Keratinocyte (primary cell): ENCODE measurements at regions not wholly inside any gene's neighbourhood (a gene's known extent, or its start where the extent isn't known, plus 50 kb on each side); places are given as distances from the start of the nearest gene placed in this dataset.

Source experiments
- DNase-seq: peaks from one replicate; pipeline ENCODE4 v3.0.0-alpha.2; 2011; ENCODE audit warnings: low read depth, missing footprints, low spot score
- FAIRE-seq: peaks from 2 replicates; lab custom pipeline; 2011; peaks lifted over from hg19 to GRCh38; lab: Jason Lieb, UNC
- H2AFZ ChIP-seq: 2 replicates; pipeline ENCODE4 v1.6.0; 2012; ENCODE audit warnings: low read length, control low read depth, inconsistent platforms; ENCODE audit not compliant: control insufficient read depth
- H3K27ac ChIP-seq: 2 replicates; pipeline ENCODE4 v1.5.1; 2011; ENCODE audit warnings: low read length; ENCODE audit not compliant: control insufficient read depth, insufficient read depth
- H3K27me3 ChIP-seq: 3 replicates; pipeline ENCODE4 v1.6.0; 2011; ENCODE audit warnings: low read length; ENCODE audit not compliant: control insufficient read depth, insufficient read depth; ENCODE audit errors: extremely low read depth
- H3K36me3 ChIP-seq, 2 experiments: 2 replicates in 1 of 2; 3 replicates in 1 of 2; pipeline ENCODE4 v1.5.1; 2011; ENCODE audit warnings: low read length in 2 of 2, mild to moderate bottlenecking in 1 of 2; ENCODE audit not compliant: control insufficient read depth in 2 of 2, insufficient read depth in 2 of 2; ENCODE audit errors: extremely low read depth in 1 of 2
- H3K4me1 ChIP-seq: 3 replicates; pipeline ENCODE4 v1.5.1; 2011; ENCODE audit warnings: low read length; ENCODE audit not compliant: control insufficient read depth, insufficient read depth; ENCODE audit errors: extremely low read depth
- H3K4me2 ChIP-seq: 3 replicates; pipeline ENCODE4 v1.6.0; 2011; ENCODE audit warnings: low read depth, low read length; ENCODE audit not compliant: control insufficient read depth, insufficient read depth; ENCODE audit errors: extremely low read depth
- H3K4me3 ChIP-seq, 3 experiments: fragments of 200-600 bp in 1 of 3; sonication (generic) in 1 of 3; 2 replicates in 2 of 3; 3 replicates in 1 of 3; pipeline ENCODE4 v1.5.1; 2011 to 2016; ENCODE audit warnings: low read length in 3 of 3, mild to moderate bottlenecking in 3 of 3, control low read depth in 2 of 3, inconsistent platforms in 1 of 3, low read depth in 1 of 3, mixed read lengths in 1 of 3, mixed run types in 1 of 3, moderate library complexity in 1 of 3; ENCODE audit not compliant: control insufficient read depth in 2 of 3, insufficient read depth in 2 of 3; ENCODE audit errors: extremely low read depth in 1 of 3
- H3K79me2 ChIP-seq: 2 replicates; pipeline ENCODE4 v1.6.0; 2012; ENCODE audit warnings: low read length; ENCODE audit not compliant: control insufficient read depth, insufficient read depth
- H3K9ac ChIP-seq: 3 replicates; pipeline ENCODE4 v1.6.0; 2011; ENCODE audit warnings: low read length; ENCODE audit not compliant: control insufficient read depth, insufficient read depth; ENCODE audit errors: extremely low read depth
- H3K9me1 ChIP-seq: 3 replicates; pipeline ENCODE4 v1.6.0; 2011; ENCODE audit warnings: low read length; ENCODE audit not compliant: control insufficient read depth, insufficient read depth; ENCODE audit errors: extremely low read depth
- H3K9me3 ChIP-seq: 2 replicates; pipeline ENCODE4 v1.5.1; 2012; ENCODE audit warnings: low read depth, low read length; ENCODE audit not compliant: control insufficient read depth
- H4K20me1 ChIP-seq: 3 replicates; pipeline ENCODE4 v1.6.0; 2011; ENCODE audit warnings: low read length; ENCODE audit not compliant: control insufficient read depth, insufficient read depth; ENCODE audit errors: extremely low read depth
- CTCF ChIP-seq, 3 experiments: IDR thresholded peaks in 1 of 3; conservative IDR thresholded peaks in 1 of 3; optimal IDR thresholded peaks in 1 of 3; 2 replicates in 2 of 3; 3 replicates in 1 of 3; pipeline versions ENCODE3 to v1.5.1; 2011; ENCODE audit warnings: low read length in 3 of 3, mild to moderate bottlenecking in 3 of 3, moderate library complexity in 2 of 3, control low read depth in 1 of 3, inconsistent platforms in 1 of 3; ENCODE audit not compliant: insufficient read depth in 2 of 3; ENCODE audit errors: extremely low read depth in 1 of 3
- EZH2 ChIP-seq: IDR thresholded peaks from one replicate; pipeline ENCODE4 v1.6.1; 2012; ENCODE audit warnings: inconsistent platforms, mild to moderate bottlenecking, low read length, moderate library complexity
- dilution Hi-C: fragments of 300-500 bp; cut with MboI; formaldehyde crosslinking; loops from one replicate; pipeline ENCODE4 v1.7.0; 2020; ENCODE audit warnings: low sequenced_read_pairs; ENCODE audit not compliant: extremely low pct_ligation_motif_present

DNA sequence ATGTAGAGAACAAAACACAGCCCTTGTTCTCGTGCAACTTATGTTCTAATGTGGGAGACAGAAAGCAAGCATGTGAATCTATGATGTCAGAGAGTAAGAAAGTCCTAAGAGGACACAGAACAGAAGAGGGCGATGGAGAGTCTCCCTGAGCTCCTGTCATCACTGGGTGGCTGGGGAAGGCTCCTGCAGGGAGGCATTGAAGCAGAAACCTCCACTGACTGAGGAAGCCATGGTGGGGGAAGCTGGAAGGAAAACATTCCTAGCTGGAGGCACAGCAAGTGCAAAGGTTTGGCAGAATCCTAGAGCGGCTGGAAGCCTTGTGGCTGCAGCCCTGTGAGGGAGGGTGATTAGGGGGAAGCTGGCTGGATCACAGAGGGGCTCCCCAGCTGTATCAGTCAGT lies 248.0 kb downstream of the CDH26 start:
- H3K4me2 ChIP-seq, result no peak overlapping the region
- peak; percentile 49 to 78 (median 60) for TF ChIP-seq CTCF (optimal IDR thresholded peaks at IDR 0.05 in 1 of 3, IDR thresholded peaks at IDR 0.05 in 1 of 3, conservative IDR thresholded peaks at IDR 0.05 in 1 of 3; ENCODE audit: extremely low read depth in 1 of 3, insufficient read depth in 2 of 3, low read length in 3 of 3)
- no peak for TF ChIP-seq EZH2
- no peaks in the 10 kb centered on the region for H3K9me3 ChIP-seq
- no peaks in the 10 kb centered on the region for H3K79me2 ChIP-seq
- H3K27me3 ChIP-seq, result no peaks in the 10 kb centered on the region
- H3K27ac ChIP-seq, result no peak overlapping the region
- dilution Hi-C loops, result no loop called here
- FAIRE-seq, result peak; percentile 61
- H4K20me1 ChIP-seq, result no peaks in the 10 kb centered on the region
- no peak overlapping the region for H3K4me3 ChIP-seq
- no peak overlapping the region for H2AFZ ChIP-seq
- H3K4me1 ChIP-seq, result peaks cover 15% of the 10 kb centered on the region
- no peaks in the 10 kb centered on the region for H3K36me3 ChIP-seq
- no peak overlapping the region for H3K9ac ChIP-seq
- no peak for DNase-seq
- no peaks in the 10 kb centered on the region for H3K9me1 ChIP-seq

GRCh38 chr20:60209048-60209447 lies 250.8 kb downstream of the CDH26 start:
- Histone ChIP-seq H3K4me1 (no peaks in the 10 kb centered on the region), H3K27me3 (peaks cover 6% of the 10 kb centered on the region), H2AFZ (no peak overlapping the region), H3K9me1 (no peaks in the 10 kb centered on the region), H3K4me2 (no peak overlapping the region), H3K4me3 (no peak overlapping the region), H3K9me3 (no peaks in the 10 kb centered on the region), H3K27ac (no peak overlapping the region), H3K9ac (no peak overlapping the region), H3K36me3 (no peaks in the 10 kb centered on the region), H4K20me1 (no peaks in the 10 kb centered on the region), H3K79me2 (no peaks in the 10 kb centered on the region)
- dilution Hi-C loops, result no loop called here
- FAIRE-seq (no peak), DNase-seq (no peak)
- no peak for TF ChIP-seq CTCF (optimal IDR thresholded peaks at IDR 0.05 in 1 of 3, IDR thresholded peaks at IDR 0.05 in 1 of 3, conservative IDR thresholded peaks at IDR 0.05 in 1 of 3; ENCODE audit: extremely low read depth in 1 of 3, insufficient read depth in 2 of 3, low read length in 3 of 3)
- TF ChIP-seq EZH2, result no peak
